ENCODE measurements at regions not wholly inside any gene's neighbourhood (a gene's known extent, or its start where the extent isn't known, plus 50 kb on each side); places are given as distances from the start of the nearest gene placed in this dataset.

- no peak for TF ChIP-seq POLR2A (IDR thresholded peaks at IDR 0.05)
- TF ChIP-seq EP300 (IDR thresholded peaks at IDR 0.05) = no peak
- no peak for TF ChIP-seq POLR2AphosphoS5 (IDR thresholded peaks at IDR 0.05)
- TF ChIP-seq CTCF (IDR thresholded peaks at IDR 0.05) = no peak
- H3K4me1 ChIP-seq = no peaks in the 10 kb centered on the region
- H3K27me3 ChIP-seq = no peaks in the 10 kb centered on the region
- WGBS, 5 donors = 94 to 99% (median 98%) methylated on average over 1 of the region's 1 CpG
- intact Hi-C loops (cut with DNase I; ENCODE audit: low total_unique reads) = no loop called here
- peaks cover 24 to 83% (median 63%) of the 10 kb centered on the region in 4 donors for H3K36me3 ChIP-seq
- H3K9me3 ChIP-seq = no peaks in the 10 kb centered on the region
- H3K27ac ChIP-seq = no peak overlapping the region
- DNase-seq = no peak
- H3K4me3 ChIP-seq = no peak overlapping the region
Observed at GRCh38 chr4:122203407-122203806, 51.3 kb downstream of the BLTP1 start.

- no peak overlapping the region for H3K27ac ChIP-seq
- 35 to 71% (median 51%) methylated on average over 1 of the region's 1 CpG for WGBS, 5 donors
- TF ChIP-seq POLR2AphosphoS5 (IDR thresholded peaks at IDR 0.05) (no peak), EP300 (IDR thresholded peaks at IDR 0.05) (no peak), CTCF (IDR thresholded peaks at IDR 0.05) (no peak), POLR2A (IDR thresholded peaks at IDR 0.05) (no peak)
- intact Hi-C loops (cut with DNase I; ENCODE audit: low total_unique reads) = no loop called here
- H3K36me3 ChIP-seq = peaks cover 31 to 83% (median 64%) of the 10 kb centered on the region in 4 donors
- no peak for DNase-seq
- H3K4me1 ChIP-seq = no peaks in the 10 kb centered on the region
- H3K4me3 ChIP-seq = no peak overlapping the region
- H3K27me3 ChIP-seq = no peaks in the 10 kb centered on the region
- no peaks in the 10 kb centered on the region for H3K9me3 ChIP-seq
Observed at GRCh38 chr4:122205687-122206086, 53.6 kb downstream of the BLTP1 start.

DNA sequence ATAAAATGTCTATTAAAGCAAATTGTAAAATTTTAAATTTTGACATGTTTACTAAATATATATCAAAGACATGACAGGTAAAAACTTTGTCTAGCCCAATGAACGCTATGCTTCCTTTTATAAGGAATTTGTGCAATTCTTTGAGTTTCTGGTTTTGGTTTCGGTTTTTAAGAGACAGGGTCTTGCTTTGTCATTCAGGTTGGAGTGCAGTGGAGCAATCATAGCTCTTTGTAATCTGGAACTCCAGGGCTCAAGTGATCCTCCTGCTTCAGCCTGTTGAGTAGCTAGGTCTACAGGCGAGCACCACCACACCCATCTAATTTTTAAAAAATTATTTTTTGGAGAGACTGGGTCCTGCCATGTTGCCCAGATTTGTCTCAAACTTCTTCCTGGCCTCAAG, 60.7 kb downstream of the BLTP1 start:
- DNase-seq = no peak
- 87 to 97% (median 96%) methylated on average over 3 of the region's 3 CpGs for WGBS, 5 donors
- no peaks in the 10 kb centered on the region for H3K9me3 ChIP-seq
- H3K27me3 ChIP-seq = no peaks in the 10 kb centered on the region
- H3K27ac ChIP-seq = no peak overlapping the region
- no peak overlapping the region for H3K4me3 ChIP-seq
- intact Hi-C loops (cut with DNase I; ENCODE audit: low total_unique reads) = no loop called here
- H3K4me1 ChIP-seq = no peaks in the 10 kb centered on the region
- TF ChIP-seq CTCF (IDR thresholded peaks at IDR 0.05) = no peak
- no peak for TF ChIP-seq POLR2A (IDR thresholded peaks at IDR 0.05)
- TF ChIP-seq POLR2AphosphoS5 (IDR thresholded peaks at IDR 0.05) = no peak
- TF ChIP-seq EP300 (IDR thresholded peaks at IDR 0.05) = no peak
- H3K36me3 ChIP-seq = peaks cover 18 to 73% (median 62%) of the 10 kb centered on the region in 4 donors

- no peak overlapping the region for H3K4me3 ChIP-seq
- WGBS, 5 donors = 45 to 68% (median 53%) methylated on average over 1 of the region's 1 CpG
- H3K27me3 ChIP-seq = no peaks in the 10 kb centered on the region
Observed at GRCh38 chr4:122218762-122219161, 66.6 kb downstream of the BLTP1 start.

More at GRCh38 chr4:122218762-122219161, 66.6 kb downstream of the BLTP1 start:
- peaks cover 7 to 57% (median 48%) of the 10 kb centered on the region in 4 donors for H3K36me3 ChIP-seq
- peak in 1 of 2 donors; percentile 12 for DNase-seq
- H3K27ac ChIP-seq = no peak overlapping the region
- no peaks in the 10 kb centered on the region for H3K4me1 ChIP-seq
- intact Hi-C loops (cut with DNase I; ENCODE audit: low total_unique reads) = no loop called here
- no peaks in the 10 kb centered on the region for H3K9me3 ChIP-seq
- TF ChIP-seq POLR2AphosphoS5 (IDR thresholded peaks at IDR 0.05) (no peak), CTCF (IDR thresholded peaks at IDR 0.05) (peak in 2 of 7 experiments; percentile 12 to 13)
